KMS-11 (cell line): ENCODE measurements at regions not wholly inside any gene's neighbourhood (a gene's known extent, or its start where the extent isn't known, plus 50 kb on each side); places are given as distances from the start of the nearest gene placed in this dataset.
"Not testable (repeated sequence)": the region's sequence is repeated elsewhere in the genome, so short reads cannot be mapped to it uniquely, and the experiment has no call there.

Experiments used
- H2AFZ ChIP-seq: fragments of 200-600 bp; sonication (generic); 2 replicates; pipeline ENCODE4 v1.6.1; 2016; ENCODE audit warnings: antibody characterized with exemption, mixed run types, low read depth
- H3K27ac ChIP-seq: fragments of 200-600 bp; sonication (generic); 2 replicates; pipeline ENCODE4 v1.6.1; 2016; ENCODE audit warnings: mild to moderate bottlenecking, mixed run types
- H3K27me3 ChIP-seq: fragments of 200-600 bp; sonication (generic); 2 replicates; pipeline ENCODE4 v1.6.1; 2017; ENCODE audit warnings: mild to moderate bottlenecking, low read depth, mixed run types, moderate library complexity; ENCODE audit not compliant: insufficient read depth
- H3K36me3 ChIP-seq: fragments of 200-600 bp; sonication (generic); 2 replicates; pipeline ENCODE4 v1.6.1; 2017; ENCODE audit warnings: mild to moderate bottlenecking, mixed run types; ENCODE audit not compliant: insufficient read depth
- H3K4me1 ChIP-seq: fragments of 200-600 bp; sonication (generic); 2 replicates; pipeline ENCODE4 v1.6.1; 2016; ENCODE audit warnings: mild to moderate bottlenecking, low read depth, mixed run types; ENCODE audit not compliant: poor library complexity, severe bottlenecking
- H3K4me2 ChIP-seq: fragments of 200-600 bp; sonication (generic); 2 replicates; pipeline ENCODE4 v1.7.0; 2016; ENCODE audit warnings: mild to moderate bottlenecking, mixed run types
- H3K4me3 ChIP-seq: fragments of 200-600 bp; sonication (generic); IDR thresholded peaks from 2 replicates; pipeline ENCODE4 v1.6.1; 2017; ENCODE audit warnings: low read depth, low read length, mixed read lengths; ENCODE audit not compliant: insufficient read depth
- H3K79me2 ChIP-seq: fragments of 200-600 bp; sonication (generic); 2 replicates; pipeline ENCODE4 v1.6.1; 2016; ENCODE audit warnings: low read depth, mixed run types; ENCODE audit not compliant: insufficient read depth
- H3K9ac ChIP-seq: fragments of 200-600 bp; sonication (generic); 2 replicates; pipeline ENCODE4 v1.6.1; 2016; ENCODE audit warnings: mild to moderate bottlenecking, mixed run types
- H4K20me1 ChIP-seq: fragments of 200-600 bp; sonication (generic); 2 replicates; pipeline ENCODE4 v1.6.1; 2016; ENCODE audit warnings: mild to moderate bottlenecking, mixed run types; ENCODE audit not compliant: insufficient read depth
- CTCF ChIP-seq: fragments of 200-600 bp; sonication (generic); conservative IDR thresholded peaks from 2 replicates; pipeline ENCODE4 v1.6.1; 2017; ENCODE audit warnings: low read depth, mild to moderate bottlenecking, antibody characterized with exemption, low read length, moderate library complexity, mixed read lengths

DNA sequence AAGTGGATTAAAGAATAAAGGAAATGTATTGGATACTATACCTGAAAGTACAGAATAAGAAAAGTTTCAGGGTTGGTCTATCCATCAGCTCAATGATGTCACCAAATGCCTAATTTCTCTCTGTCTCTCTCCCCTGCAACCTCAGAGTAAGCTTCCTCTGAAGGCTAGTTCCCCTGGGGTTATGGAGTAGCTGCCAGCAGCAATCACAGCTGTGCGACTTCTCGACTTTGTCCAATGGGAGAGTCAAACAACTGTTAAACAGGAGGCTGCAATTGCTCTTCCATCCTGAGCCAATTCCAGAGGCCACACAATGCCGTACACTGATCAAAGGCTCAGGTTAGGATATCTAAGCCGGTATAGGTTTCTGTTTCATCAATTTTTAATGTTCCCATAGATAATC is 95.3 kb upstream of the FANCL start:
- no peak overlapping the region for H3K4me2 ChIP-seq
- H3K27ac ChIP-seq: no peak overlapping the region
- H3K4me1 ChIP-seq: no peaks in the 10 kb centered on the region
- no peak overlapping the region for H2AFZ ChIP-seq
- TF ChIP-seq CTCF: no peak
- no peak overlapping the region for H3K4me3 ChIP-seq
- no peaks in the 10 kb centered on the region for H3K27me3 ChIP-seq
- H3K36me3 ChIP-seq: no peaks in the 10 kb centered on the region
- H3K9ac ChIP-seq: no peak overlapping the region
- no peaks in the 10 kb centered on the region for H4K20me1 ChIP-seq
- no peaks in the 10 kb centered on the region for H3K79me2 ChIP-seq

DNA sequence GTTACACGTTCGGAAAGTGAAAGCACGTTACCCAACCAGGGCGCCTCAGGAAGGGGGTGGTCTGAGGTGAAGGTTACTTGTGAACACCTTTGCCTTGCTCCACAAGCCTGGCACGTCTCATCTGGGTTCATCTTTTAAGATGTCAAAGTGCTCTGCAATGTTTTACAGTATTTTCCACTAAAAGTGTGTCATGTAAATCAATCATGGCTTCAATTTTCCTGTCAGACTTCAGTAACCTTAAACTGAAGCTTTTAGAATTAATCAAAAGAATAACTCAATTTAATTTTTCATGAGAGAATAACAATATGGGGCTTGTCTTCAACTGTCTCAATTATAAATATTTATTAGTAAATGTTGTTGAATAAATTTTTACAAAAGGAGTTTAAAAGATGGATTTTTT is 93.3 kb upstream of the FANCL start:
- Histone ChIP-seq H3K79me2 (no peaks in the 10 kb centered on the region), H3K9ac (no peak overlapping the region), H2AFZ (no peak overlapping the region), H3K36me3 (no peaks in the 10 kb centered on the region), H4K20me1 (no peaks in the 10 kb centered on the region), H3K27ac (no peak overlapping the region), H3K4me3 (no peak overlapping the region), H3K27me3 (no peaks in the 10 kb centered on the region), H3K4me1 (no peaks in the 10 kb centered on the region), H3K4me2 (no peak overlapping the region)
- TF ChIP-seq CTCF: no peak

GRCh38 chr2:58325296-58325895 is 84.3 kb upstream of the FANCL start:
- H3K4me1 ChIP-seq, H3K4me3 ChIP-seq, H3K79me2 ChIP-seq, H3K4me2 ChIP-seq, H3K36me3 ChIP-seq, H2AFZ ChIP-seq, H3K27me3 ChIP-seq, H3K9ac ChIP-seq, H4K20me1 ChIP-seq, H3K27ac ChIP-seq: not testable (repeated sequence)

- Histone ChIP-seq H3K27ac (no peak overlapping the region), H2AFZ (no peak overlapping the region), H3K9ac (no peak overlapping the region), H4K20me1 (no peaks in the 10 kb centered on the region), H3K79me2 (no peaks in the 10 kb centered on the region), H3K4me3 (no peak overlapping the region), H3K27me3 (no peaks in the 10 kb centered on the region), H3K36me3 (no peaks in the 10 kb centered on the region), H3K4me2 (no peak overlapping the region), H3K4me1 (no peaks in the 10 kb centered on the region)
- TF ChIP-seq CTCF: no peak
These were observed 78.4 kb upstream of the FANCL start for GRCh38 chr2:58319481-58319880.

DNA sequence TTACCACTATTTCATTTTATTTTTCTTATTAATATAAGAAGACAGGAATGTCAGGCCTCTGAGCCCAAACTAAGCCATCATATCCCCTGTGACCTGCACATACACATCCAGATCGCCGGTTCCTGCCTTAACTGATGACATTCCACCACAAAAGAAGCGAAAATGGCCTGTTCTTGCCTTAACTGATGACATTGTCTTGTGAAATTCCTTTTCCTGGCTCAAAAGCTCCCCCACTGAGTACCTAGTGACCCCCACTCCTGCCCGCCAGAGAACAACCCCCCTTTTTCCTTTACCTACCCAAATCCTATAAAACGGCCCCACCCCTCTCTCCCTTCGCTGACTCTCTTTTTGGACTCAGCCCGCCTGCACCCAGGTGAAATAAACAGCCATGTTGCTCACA is 77.8 kb upstream of the FANCL start:
- not testable (repeated sequence) for H3K27me3 ChIP-seq, H3K36me3 ChIP-seq, H3K4me1 ChIP-seq, H3K27ac ChIP-seq, H4K20me1 ChIP-seq, H3K4me3 ChIP-seq, H3K4me2 ChIP-seq, H2AFZ ChIP-seq, H3K9ac ChIP-seq, H3K79me2 ChIP-seq
